DND-41 (cell line): ENCODE measurements at regions not wholly inside any gene's neighbourhood (a gene's known extent, or its start where the extent isn't known, plus 50 kb on each side); places are given as distances from the start of the nearest gene placed in this dataset.

Experiments used
- CTCF ChIP-seq: IDR thresholded peaks from 2 replicates; pipeline ENCODE4 v1.5.1; 2012; ENCODE audit warnings: borderline replicate concordance, low read length, moderate library complexity, mild to moderate bottlenecking; ENCODE audit not compliant: poor library complexity, severe bottlenecking; ENCODE audit errors: extremely low read depth
- EZH2 ChIP-seq: IDR thresholded peaks from 3 replicates; pipeline ENCODE4 v1.6.1; 2012; ENCODE audit warnings: borderline replicate concordance, low read depth, mild to moderate bottlenecking, moderate library complexity, low read length, inconsistent platforms; ENCODE audit not compliant: severe bottlenecking

GRCh38 chr3:166498446-166498845, 661.2 kb upstream of the BCHE start:
- no peak for TF ChIP-seq EZH2
- TF ChIP-seq CTCF = no peak
